ENCODE measurements at regions not wholly inside any gene's neighbourhood (a gene's known extent, or its start where the extent isn't known, plus 50 kb on each side); places are given as distances from the start of the nearest gene placed in this dataset.

GRCh38 chr12:75823475-75823874, 208.1 kb downstream of the PHLDA1 start:
- no CpG with 5 or more reads among the region's 1 CpG for WGBS, 2 experiments (ENCODE audit: extremely low coverage in 2 of 2, insufficient read length in 1 of 2)
- Histone ChIP-seq H2BK5ac (ENCODE audit: low read depth, low read length, poor library complexity, severe bottlenecking) (no peak overlapping the region), H3K9me3 (ENCODE audit: control insufficient read depth, insufficient read depth, low read length) (no peaks in the 10 kb centered on the region), H2AK9ac (replicated peaks; ENCODE audit: low read depth, low read length, poor library complexity) (no peak overlapping the region), H4K8ac (ENCODE audit: low read depth in 2 of 2, low read length in 2 of 2) (no peak overlapping the region), H3K36me3 (ENCODE audit: control insufficient read depth, insufficient read depth, low read length) (no peaks in the 10 kb centered on the region), H2BK20ac (ENCODE audit: low read depth, low read length) (0 out of 2 replicates have a peak overlapping the region, but pooled peaks have one; percentile 24), H4K91ac (ENCODE audit: insufficient read depth, low read depth, low read length) (no peak overlapping the region), H4K20me1 (ENCODE audit: insufficient read depth, low read length) (no peaks in the 10 kb centered on the region), H3K4me1 (ENCODE audit: control insufficient read depth, insufficient read depth, low read length) (peaks cover 32% of the 10 kb centered on the region), H3K18ac (ENCODE audit: low read depth, low read length) (peak overlapping the region; percentile 43; the same call in 1 of the 2 replicates), H3K79me1 (ENCODE audit: low read depth in 1 of 2, low read length in 2 of 2) (peaks cover 9 to 13% of the 10 kb centered on the region in 2 experiments; a peak in 3 of 4 replicates), H3K56ac (ENCODE audit: extremely low read depth, insufficient read depth, low read length) (no peak overlapping the region), H2AFZ (replicated peaks; ENCODE audit: low read length, poor library complexity) (no peak overlapping the region), H3K4me2 (ENCODE audit: low read depth, low read length) (no peak overlapping the region), H3K9ac (ENCODE audit: low read depth, low read length) (no peak overlapping the region), H3K23ac (ENCODE audit: low read depth, low read length) (0 out of 2 replicates have a peak overlapping the region, but pooled peaks have one; percentile 30), H3K9me1 (ENCODE audit: insufficient read depth, low read length) (peaks cover 17% of the 10 kb centered on the region), H3K27ac (ENCODE audit: insufficient read depth, low read length) (no peak overlapping the region), H2AK5ac (ENCODE audit: low read depth, low read length) (0 out of 2 replicates have a peak overlapping the region, but pooled peaks have one; percentile 23), H3K4ac (ENCODE audit: low read depth, low read length) (no peak overlapping the region; the same call in 1 of the 2 replicates), H4K5ac (ENCODE audit: low read depth, low read length) (0 out of 2 replicates have a peak overlapping the region, but pooled peaks have one; percentile 16), H2BK15ac (ENCODE audit: low read depth, low read length) (peak overlapping the region; percentile 59; the same call in 2 of the 3 replicates), H3K4me3 (ENCODE audit: insufficient read depth, low read depth, low read length) (no peak overlapping the region), H2BK120ac (ENCODE audit: low read depth, low read length) (peak overlapping the region; percentile 4; the same call in 1 of the 2 replicates), H3K14ac (replicated peaks; ENCODE audit: low read depth, low read length) (no peak overlapping the region), H3K27me3 (ENCODE audit: control insufficient read depth, insufficient read depth, low read length) (no peaks in the 10 kb centered on the region)
- in situ Hi-C loops (cut with MboI; ENCODE audit: low sequenced_read_pairs) (no loop called here), intact Hi-C loops (cut with micrococcal nuclease) (loop anchor here (5.0 kb wide), 2 partner anchors 109 to 311 kb away; partner anchors contain the start of gene KRR1), dilution Hi-C loops (cut with HindIII; ENCODE audit: low sequenced_read_pairs, unreplicated experiment) (no loop called here)
- TF ChIP-seq CHD1 (IDR thresholded peaks at IDR 0.05; ENCODE audit: low read depth, low read length) (no peak), SMC3 (IDR thresholded peaks at IDR 0.05; ENCODE audit: low read depth, low read length) (no peak), POLR2A (IDR thresholded peaks at IDR 0.05; ENCODE audit: low read depth, low read length) (no peak)
- CTCF ChIA-PET = no interaction called here
- BruUV-seq (replicated peaks) = no TSS peak
- POLR2A ChIA-PET (ENCODE audit: unreplicated experiment) = no interaction called here
- ATAC-seq (ENCODE audit: low read depth) (no peak), DNase-seq (no peak)
